ENCODE measurements at regions not wholly inside any gene's neighbourhood (a gene's known extent, or its start where the extent isn't known, plus 50 kb on each side); places are given as distances from the start of the nearest gene placed in this dataset.

DNA sequence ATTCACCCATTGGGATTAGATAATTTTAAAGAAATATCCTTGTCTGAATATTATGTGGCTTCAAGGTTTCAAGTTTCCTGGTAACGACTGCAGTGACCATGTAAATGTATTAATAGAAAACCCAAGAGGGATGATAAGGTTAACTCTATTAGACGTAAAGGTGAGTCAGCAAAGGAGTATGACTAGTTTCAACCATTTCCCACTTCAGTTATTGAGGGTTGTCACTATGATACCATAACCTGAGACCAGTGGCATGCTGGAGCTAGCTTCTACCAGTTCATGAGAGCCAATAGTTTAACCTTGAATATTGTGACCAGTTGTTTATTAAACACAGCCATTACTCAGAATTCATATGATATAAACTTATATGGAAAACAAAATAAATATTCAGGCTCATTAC lies 270.1 kb downstream of the TMA16 start:
- DNase-seq (ENCODE audit: low read depth), result no peak

DNA sequence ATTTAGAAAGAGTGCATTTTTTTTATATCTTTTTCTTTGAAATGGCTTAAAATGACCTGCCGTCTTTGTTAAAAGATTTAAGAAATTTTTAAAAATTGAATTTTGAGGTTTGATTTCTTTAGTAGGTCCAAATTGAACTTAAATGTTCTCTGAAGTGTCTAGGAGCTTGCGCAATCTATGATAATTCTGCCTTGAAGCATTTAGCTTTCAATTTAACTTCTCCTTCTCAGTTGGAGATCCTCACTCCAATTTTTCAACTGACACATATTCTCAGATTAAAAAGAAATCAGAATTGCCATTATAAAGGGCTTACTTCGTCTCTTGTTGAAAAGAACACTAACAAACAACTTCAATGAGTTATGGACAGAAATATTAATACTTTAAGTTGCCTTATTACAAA lies 273.5 kb downstream of the TMA16 start:
- DNase-seq (ENCODE audit: low read depth), result no peak

DNA sequence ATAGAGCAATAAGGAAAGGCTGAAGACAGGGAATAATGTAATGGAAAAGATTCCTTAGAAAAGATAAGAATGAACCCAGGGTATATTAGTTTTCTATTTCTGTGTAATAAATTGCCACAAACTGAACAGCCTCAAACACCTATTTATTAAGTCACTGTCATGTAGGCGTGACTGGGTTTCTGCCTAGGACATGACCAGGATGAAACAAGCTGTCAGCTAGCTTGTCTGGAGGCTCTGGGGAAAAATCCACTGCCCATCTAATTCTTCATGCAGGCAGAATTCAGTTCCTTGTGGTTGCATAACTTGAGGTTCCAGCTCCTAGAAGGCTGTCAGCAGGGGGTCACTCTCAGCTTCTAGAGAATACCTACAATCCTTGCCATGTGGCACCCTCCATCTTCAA lies 277.7 kb downstream of the TMA16 start:
- no peak for DNase-seq (ENCODE audit: low read depth)

DNA sequence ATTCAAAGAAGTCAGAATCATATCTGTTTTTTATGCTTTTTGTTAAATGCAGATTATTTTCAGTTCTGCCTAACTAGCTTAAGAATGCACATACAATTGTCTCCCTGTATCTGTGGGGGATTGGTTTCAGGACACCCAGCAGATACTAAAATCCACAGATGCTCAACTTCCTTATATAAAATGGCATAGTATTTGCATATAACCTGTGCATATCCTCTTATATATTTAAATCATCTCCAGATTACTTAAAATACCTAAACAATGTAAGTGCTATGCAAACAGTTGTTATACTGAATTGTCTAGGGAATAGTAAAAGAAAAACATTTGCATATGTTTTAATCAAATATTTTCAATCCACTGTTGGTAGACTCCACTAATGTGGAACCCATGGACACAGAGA lies 279.4 kb downstream of the TMA16 start:
- DNase-seq (ENCODE audit: low read depth), result no peak

DNA sequence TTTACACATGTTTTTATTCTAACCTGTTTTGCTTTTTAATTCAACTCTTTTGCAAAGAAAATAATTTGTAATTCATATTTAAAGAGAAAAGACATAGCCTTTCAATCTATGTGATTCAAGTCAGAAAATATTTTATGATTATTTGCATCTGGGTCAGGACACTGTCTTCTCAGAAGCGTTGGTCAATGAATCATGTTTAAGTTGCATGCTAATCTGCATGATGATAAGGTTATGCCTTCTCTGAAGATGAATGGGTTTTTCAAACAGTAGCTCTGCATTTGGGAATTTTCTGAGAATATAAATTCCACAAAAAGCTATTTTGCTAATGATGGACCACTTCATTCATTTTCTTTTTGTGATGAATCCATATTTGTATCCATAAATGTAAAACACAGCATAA lies 282.5 kb downstream of the TMA16 start:
- no peak for DNase-seq (ENCODE audit: low read depth)

DNA sequence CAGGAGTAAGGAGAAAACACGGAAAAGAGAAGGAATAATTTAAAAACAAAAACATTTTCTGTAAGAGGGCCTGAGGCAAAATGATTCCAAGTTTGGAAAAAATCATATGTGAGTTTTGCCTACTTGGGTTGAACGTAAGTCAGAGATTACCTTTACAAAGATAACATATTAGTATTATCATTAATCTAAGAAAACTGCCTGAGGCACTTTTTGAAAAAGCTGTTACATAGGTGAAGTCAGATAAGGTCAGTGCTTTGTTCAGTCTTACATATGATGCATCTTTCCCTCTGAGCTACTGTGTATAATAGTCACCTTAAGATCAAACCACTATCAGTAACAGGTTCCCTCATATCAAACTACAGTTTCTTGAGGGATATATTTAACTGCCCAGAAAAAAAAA lies 287.2 kb downstream of the TMA16 start:
- DNase-seq (ENCODE audit: low read depth), result no peak

DNA sequence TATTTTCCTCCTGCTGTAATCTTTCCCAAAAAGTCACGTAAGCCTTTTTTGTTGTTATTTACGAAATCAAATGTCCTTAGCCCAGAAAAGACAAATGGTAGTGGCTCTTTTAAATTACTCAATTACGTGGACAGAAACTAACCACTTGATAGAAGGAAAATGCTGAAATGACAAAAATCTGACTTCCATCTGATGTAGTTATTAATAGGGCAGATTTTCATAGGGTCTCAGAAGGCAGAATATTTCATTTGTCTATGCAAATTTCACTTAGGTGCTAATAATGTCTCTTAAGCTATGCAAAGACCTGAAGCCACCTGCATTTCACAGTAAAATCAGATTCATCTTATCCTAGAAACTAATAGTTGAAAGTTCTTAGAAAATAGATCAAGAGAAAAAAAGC lies 295.7 kb downstream of the TMA16 start:
- no peak for DNase-seq (ENCODE audit: low read depth)

DNA sequence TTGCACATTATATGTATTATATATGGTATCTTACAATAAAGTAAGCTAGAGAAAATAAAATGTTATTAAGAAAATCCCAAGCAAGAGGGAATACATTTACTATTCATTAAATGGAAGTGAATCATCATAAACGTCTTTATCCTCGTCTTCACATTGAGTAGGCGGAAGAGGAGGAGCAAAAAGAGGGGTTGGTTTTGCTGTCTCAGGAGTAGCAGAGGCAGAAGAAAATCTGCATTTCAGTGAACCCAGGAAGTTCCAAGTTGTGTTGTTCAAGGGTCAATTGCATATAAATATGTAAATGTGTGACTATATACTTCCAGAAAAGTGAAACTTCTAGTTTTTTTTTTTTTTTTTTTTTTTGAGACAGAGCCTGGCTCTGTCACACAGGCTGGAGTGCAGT lies 301.4 kb downstream of the TMA16 start:
- DNase-seq (ENCODE audit: low read depth), result no peak

DNA sequence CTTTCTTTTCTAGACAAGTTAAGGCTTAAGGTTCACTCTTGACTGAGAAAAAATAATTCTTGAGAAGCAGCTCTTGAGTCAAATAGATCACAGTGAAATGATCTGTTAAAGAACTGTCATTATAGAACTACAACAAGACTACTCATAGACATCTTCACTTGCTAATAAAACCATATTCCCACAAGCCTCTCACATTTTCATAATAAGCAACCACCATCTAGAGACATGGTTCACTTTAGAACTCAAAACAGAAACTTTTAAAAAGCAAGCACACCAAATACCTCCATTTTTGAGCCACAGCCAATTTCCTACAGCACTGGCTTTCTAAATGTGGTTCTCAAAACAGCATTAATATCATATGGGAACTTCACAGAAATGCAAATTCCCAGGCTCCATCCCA lies 309.5 kb downstream of the TMA16 start:
- no peak for DNase-seq (ENCODE audit: low read depth)

DNA sequence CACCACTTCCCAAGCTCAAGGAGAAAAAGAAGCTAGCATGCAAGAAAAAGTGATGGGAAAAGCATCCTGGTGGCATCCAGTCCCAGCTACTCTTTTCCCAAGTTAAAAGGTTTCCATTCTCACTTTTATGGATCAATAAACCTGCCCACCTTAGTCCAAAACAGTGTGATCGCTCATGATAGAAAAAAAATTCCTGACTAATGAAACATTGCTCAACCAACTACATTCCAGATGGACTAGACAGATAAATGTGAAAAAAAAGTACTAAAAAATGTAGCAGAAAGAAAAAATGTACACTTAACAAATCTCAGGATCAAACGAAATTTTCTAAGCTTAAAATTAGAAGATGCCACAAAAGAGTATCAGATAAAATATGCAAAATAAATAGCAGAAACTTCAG lies 312.2 kb downstream of the TMA16 start:
- DNase-seq (ENCODE audit: low read depth), result no peak

DNA sequence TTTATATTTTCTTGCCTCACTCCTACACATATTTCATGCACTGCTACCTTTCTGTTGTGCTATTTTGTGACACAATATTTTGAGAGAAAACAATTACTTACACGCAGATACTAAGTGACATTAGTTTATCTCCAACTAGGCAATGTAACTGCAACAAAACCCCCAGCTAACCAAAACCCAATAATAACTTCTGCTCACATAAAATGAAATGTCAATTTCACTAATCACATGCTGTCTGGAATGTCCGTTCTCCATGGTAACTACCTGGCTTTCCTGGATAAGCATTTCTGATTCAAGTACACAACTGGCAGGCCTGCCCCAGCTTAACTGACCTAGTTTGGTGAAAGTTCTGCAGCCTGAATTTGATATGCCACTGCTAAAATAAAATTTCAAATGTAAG lies 313.5 kb downstream of the TMA16 start:
- DNase-seq (ENCODE audit: low read depth), result no peak

DNA sequence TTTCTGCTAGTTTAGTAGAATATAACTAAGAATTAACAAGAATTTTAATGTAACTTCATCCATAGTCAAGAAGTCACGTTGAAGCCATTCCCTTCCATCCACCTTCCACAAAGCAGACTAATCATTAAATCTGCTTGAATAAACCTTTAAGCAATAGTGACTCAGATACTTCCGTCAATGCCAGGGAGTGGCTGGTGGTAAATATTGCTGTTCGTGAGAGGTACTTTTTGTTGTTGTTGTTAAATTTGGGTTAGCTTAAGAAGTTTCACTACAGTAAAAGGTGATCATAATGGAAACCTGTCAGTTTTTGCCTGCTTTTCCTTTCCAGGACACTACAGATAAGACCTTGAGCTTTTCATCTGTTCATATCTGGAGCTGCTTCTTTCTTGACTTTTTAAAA lies 316.3 kb downstream of the TMA16 start:
- no peak for DNase-seq (ENCODE audit: low read depth)

DNA sequence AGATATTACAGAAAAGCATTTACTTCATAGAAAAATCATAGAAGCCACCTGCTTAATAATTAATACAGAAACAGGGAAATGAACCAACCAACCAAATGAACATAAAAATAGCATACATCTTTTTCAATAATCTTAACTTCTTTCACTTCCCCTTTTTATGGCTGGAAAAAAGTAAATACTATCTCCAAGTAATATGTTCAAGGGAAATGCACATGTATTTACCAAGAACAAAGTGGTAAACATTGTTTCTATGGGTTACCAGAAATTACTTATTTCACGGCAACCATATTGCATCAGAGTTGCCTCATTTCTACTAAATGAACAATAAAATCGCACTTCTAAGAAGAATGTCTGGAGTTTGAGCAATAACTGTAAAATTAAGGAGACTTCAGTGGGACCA lies 321.3 kb downstream of the TMA16 start:
- DNase-seq (ENCODE audit: low read depth), result no peak

DNA sequence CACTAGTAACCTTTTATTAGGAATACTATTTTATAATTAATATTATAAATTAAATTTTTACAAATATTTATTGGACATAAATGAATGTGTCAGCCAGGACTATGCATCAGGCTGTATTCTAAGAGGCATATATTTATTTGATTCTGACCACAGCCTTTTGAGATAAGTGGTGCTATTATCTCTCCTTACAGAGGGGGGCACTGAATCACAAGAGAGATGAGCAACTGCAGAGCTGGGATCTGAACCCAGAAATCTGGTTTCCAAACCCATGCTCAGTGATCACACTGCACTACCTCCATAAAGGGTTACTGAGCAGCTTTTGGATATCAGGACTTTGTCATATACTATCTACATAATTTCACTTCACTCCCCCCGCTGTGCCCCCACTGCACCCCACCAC lies 322.0 kb downstream of the TMA16 start:
- no peak for DNase-seq (ENCODE audit: low read depth)

DNA sequence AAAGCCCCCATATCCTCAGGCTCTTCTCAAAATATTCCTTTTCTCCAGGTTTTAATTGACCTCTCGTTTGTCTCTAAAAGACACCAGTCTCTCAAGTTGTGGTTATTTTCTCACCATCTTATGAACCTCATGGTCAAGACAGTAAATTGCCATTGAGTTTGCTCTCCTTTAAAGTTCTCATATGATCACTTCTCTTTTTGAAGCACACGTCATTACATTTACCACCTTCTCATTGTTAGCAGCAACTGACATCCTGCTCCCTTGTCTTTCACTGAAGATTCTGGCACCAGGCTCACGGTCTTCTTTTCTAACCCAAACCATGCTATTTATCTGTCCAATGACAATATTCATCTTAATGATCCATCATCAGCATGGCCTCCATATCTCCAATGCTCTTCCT lies 324.2 kb downstream of the TMA16 start:
- DNase-seq (ENCODE audit: low read depth), result no peak

DNA sequence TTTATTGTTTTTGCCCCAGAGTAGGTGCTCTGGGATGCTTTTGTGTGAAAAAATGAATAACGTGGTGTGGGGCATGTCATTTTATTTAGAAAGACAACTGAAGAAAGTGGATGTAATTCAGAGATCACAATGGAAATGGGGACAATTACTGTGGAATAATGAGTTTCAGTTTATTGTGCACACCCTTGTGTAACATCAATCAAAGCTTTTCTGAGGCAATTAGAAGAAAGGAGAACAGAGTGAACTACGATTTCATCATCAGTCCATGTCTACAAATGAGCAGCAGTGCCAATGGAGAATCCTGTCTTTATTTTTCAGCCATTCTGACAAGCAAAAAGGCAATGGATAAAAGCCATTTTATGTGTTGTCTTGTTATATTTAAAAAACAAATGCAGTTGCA lies 339.2 kb downstream of the TMA16 start:
- no peak for DNase-seq (ENCODE audit: low read depth)

DNA sequence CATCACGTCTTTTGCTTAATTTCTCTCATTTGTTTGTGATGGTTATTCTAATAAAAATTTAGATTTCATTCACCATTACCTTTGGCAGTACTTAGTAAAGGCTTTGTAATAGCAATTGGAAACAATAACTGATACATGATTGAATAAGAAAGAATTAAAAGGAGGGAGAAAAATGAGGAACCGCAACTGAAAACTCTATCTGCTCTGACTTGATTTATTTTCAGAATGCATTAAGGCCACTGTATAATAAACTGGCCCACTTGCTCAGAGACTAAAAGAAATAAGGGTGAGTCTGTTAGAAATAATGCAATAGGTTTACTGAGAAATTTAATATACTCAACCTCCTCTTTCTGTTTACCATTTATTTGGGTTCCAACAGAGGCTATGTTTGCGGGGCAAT lies 351.5 kb downstream of the TMA16 start:
- DNase-seq (ENCODE audit: low read depth), result no peak

DNA sequence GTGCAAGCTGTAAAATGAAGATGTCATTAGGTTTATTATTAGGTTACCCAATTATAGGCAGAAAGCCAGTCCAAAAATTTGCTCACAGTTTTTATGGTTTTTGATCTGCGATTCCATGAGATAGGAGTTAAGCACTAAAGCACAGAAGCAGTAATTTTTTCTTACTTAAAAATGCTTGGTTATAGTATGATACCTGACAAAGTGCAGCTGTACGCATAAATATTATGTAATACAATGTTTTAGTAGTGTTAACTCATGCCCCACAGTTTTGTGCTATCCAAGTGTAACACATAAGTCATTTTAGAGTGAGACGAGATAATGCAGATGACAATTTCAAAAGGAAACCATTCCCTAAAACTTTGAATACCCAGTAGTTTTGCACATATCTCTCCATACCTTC lies 357.8 kb downstream of the TMA16 start:
- no peak for DNase-seq (ENCODE audit: low read depth)

DNA sequence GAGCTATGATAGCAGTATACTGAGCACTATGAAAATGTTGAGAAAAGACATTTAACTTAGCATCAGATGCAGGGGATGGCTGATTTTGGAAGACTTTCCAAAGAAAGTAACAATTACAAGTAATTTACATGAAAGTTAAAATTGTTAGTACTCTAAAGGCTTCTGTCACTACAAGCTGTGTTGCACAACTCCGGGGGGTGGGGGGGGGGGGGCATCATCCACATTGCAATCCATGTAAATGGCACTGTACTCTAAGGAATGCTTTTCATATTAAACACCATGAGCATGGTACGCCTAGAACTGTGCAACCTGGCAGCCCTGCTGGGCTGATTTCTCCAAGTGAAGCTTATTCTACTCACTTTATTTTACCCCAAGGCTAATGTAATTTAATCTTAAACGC lies 363.4 kb downstream of the TMA16 start:
- DNase-seq (ENCODE audit: low read depth), result no peak

DNA sequence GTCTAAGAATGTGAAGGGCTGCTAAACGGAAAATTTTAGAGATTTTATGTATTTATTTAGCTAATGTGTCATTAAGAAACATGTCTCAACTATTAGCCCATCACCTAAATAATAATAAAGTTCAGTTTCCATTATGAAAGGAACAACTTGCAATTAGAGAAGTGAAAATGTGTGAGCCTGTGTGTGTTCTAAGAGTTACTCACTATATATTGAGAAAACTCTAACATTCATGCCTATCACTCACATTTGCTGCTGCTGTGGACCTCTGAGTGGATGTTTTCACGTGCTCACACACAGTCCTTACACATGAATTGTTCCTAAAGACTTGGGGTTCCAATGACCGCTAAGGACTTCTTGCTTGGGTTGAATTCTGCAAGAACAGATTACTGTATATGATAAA lies 364.0 kb downstream of the TMA16 start:
- DNase-seq (ENCODE audit: low read depth), result no peak

DNA sequence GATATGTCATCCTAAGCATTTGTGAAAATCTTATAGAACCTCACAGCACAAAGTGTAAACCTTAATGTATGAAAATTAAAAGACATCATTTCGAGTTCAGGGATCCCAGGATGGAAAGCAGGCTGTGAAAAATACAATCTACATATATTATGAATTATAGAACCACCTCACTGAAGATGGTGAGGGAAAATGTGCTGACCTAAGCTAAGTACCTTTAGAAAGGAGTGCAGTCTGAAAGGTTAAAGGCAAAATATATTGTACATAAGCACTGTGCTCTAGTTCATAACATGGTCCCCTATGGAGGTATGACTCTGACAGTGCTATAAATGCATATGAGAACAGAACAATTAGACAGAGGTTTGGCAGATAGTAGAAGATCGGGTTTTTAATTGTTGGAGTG lies 368.6 kb downstream of the TMA16 start:
- DNase-seq (ENCODE audit: low read depth), result no peak

DNA sequence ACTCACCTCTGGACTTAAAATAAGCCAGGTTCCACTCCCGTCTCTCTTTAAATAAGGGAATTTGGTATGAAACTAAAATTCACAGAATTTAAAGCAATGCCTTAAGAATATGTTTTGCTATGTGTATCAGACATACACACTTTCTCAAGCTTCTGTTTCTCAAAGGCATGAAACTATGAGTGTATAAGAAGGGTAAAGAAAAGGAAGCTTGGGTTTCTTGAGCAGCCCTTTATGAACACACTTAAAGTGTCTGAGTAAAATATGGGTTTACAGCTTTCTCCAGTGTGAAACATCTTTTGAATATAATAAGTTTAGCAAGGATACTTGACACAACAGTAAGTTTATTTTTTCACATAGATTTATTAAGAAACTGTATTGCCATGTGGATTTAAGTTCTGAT lies 370.5 kb downstream of the TMA16 start:
- no peak for DNase-seq (ENCODE audit: low read depth)

DNA sequence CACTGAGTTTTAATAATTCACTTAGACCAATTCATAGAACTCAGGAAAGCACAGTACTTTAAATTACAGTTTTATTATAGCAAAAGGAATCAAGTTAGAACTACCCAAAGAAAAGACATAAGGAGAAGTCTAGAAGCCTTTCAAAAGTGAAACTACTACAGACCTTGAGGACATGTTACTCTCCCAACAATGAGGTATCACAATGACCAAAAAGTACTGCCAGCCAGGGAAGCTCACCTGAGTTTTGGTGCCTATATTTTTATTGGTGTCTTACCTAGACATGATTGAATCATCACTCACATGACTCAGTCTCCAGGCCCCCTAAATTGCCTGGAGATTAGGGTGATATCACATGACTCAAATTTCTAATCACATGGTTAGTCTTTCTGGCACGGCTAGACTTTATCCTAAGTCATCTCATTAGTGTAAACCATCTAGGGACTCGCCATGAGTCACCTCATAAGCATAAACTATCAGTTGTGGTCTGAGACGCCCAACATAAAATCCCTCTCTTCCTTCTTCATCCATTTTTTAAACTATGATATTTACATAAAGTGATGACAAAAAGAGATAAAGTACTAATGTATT lies 372.3 kb downstream of the TMA16 start:
- no peak for DNase-seq (ENCODE audit: low read depth)

DNA sequence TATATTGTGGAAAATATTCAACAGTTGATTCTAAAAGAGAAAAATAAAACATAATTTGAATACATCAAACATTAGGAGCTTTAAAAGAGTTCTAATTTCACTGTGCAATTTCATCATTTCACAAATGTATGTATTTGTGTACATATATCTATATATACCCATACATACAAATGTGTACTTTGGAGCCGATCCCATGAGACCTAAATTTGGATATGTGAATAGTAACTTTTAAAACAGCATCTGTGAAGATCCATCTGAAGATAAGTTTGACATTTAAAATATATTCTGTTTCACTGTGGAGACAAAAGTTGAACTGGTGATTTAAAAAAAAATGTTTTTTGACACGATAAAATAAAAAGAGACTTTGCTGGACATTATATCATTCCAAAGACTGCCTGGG lies 374.0 kb downstream of the TMA16 start:
- DNase-seq (ENCODE audit: low read depth), result no peak

DNA sequence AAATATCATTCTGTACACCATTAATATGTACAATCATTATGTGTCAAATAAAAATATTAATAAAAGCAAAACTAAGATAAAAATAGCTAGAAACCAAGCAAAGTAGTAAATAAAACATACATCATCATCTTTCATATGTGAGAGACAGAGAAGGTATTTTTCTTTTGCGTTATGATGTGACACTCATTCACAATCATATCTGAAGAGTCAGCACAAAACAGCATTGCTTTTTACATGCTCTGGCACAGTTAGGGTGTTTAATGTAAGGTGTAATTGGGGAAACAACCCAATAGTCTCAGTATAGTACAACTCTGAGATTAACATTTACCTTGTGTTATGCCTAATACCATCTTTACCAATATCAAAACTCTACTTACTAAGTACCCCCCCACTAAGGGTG lies 376.6 kb downstream of the TMA16 start:
- no peak for DNase-seq (ENCODE audit: low read depth)
